Liver (tissue), 8 donors: ENCODE measurements at regions not wholly inside any gene's neighbourhood (a gene's known extent, or its start where the extent isn't known, plus 50 kb on each side); places are given as distances from the start of the nearest gene placed in this dataset.

ENCODE experiments used
- DNase-seq: peaks from one replicate; pipeline ENCODE4 v3.0.0-alpha.2; 2017; ENCODE audit warnings: low spot score
- H3K27ac ChIP-seq, 2 donors: one replicate each; pipeline ENCODE4 v1.7.0; 2013; ENCODE audit warnings: inconsistent platforms in 2 of 2, low read length in 2 of 2, control low read depth in 1 of 2, low read depth in 1 of 2, mild to moderate bottlenecking in 1 of 2
- H3K27me3 ChIP-seq, 4 donors: one replicate each; pipeline versions ENCODE4 v1.6.1 to v1.7.0; 2013; ENCODE audit warnings: low read length in 3 of 4, inconsistent platforms in 1 of 4, mild to moderate bottlenecking in 1 of 4, moderate library complexity in 1 of 4; ENCODE audit not compliant: control insufficient read depth in 4 of 4, insufficient read depth in 4 of 4
- H3K36me3 ChIP-seq, 4 donors: one replicate each; pipeline versions ENCODE4 v1.6.1 to v1.7.0; 2013; ENCODE audit warnings: low read length in 3 of 4, mild to moderate bottlenecking in 3 of 4, low read depth in 1 of 4, moderate library complexity in 1 of 4; ENCODE audit not compliant: control insufficient read depth in 4 of 4, insufficient read depth in 3 of 4
- H3K4me1 ChIP-seq, 4 donors: one replicate each; pipeline versions ENCODE4 v1.6.1 to v1.7.0; 2013; ENCODE audit warnings: low read length in 3 of 4, mild to moderate bottlenecking in 3 of 4, moderate library complexity in 1 of 4; ENCODE audit not compliant: control insufficient read depth in 4 of 4, insufficient read depth in 4 of 4
- H3K4me3 ChIP-seq, 3 donors: one replicate each; pipeline versions ENCODE4 v1.6.1 to v1.7.0; 2013; ENCODE audit warnings: low read length in 3 of 3, control low read depth in 1 of 3, low read depth in 1 of 3, mild to moderate bottlenecking in 1 of 3
- H3K9ac ChIP-seq, 2 donors: one replicate each; pipeline ENCODE4 v1.7.0; 2013; ENCODE audit warnings: low read length in 2 of 2, mild to moderate bottlenecking in 2 of 2, moderate library complexity in 2 of 2, control low read depth in 1 of 2, low read depth in 1 of 2
- H3K9me3 ChIP-seq, 4 donors: one replicate each; pipeline versions ENCODE4 v1.6.1 to v1.7.0; 2013; ENCODE audit warnings: low read length in 3 of 4; ENCODE audit not compliant: control insufficient read depth in 4 of 4
- CTCF ChIP-seq: fragments of 150-350 bp; IDR thresholded peaks from 2 replicates; pipeline ENCODE4 v1.5.1; 2017; ENCODE audit warnings: improper control_type of control experiment, low read depth, low read length; ENCODE audit not compliant: missing input control
- EGR1 ChIP-seq, 2 donors: IDR thresholded peaks; 2 replicates each; pipeline ENCODE4 v1.6.1; 2016 to 2018; ENCODE audit warnings: antibody characterized with exemption in 2 of 2, low read depth in 2 of 2
- FOXA2 ChIP-seq: IDR thresholded peaks from 2 replicates; pipeline ENCODE4 v1.6.1; 2016; ENCODE audit warnings: antibody characterized with exemption
- GABPA ChIP-seq, 2 donors: IDR thresholded peaks in 1 of 2; conservative IDR thresholded peaks in 1 of 2; 2 replicates each; pipeline ENCODE4 v1.6.1; 2016; ENCODE audit warnings: antibody characterized with exemption in 2 of 2, mild to moderate bottlenecking in 1 of 2, moderate library complexity in 1 of 2
- HNF4A ChIP-seq, 2 donors: conservative IDR thresholded peaks; 2 replicates each; pipeline ENCODE4 v1.6.1; 2016; ENCODE audit warnings: antibody characterized with exemption in 2 of 2, mild to moderate bottlenecking in 2 of 2
- HNF4G ChIP-seq: IDR thresholded peaks from 2 replicates; pipeline ENCODE4 v1.6.1; 2016; ENCODE audit warnings: antibody characterized with exemption
- JUND ChIP-seq, 2 donors: IDR thresholded peaks; 2 replicates each; pipeline ENCODE4 v1.6.1; 2016; ENCODE audit warnings: antibody characterized with exemption in 2 of 2
- NR2F2 ChIP-seq: IDR thresholded peaks from 2 replicates; pipeline ENCODE4 v1.6.1; 2016; ENCODE audit warnings: antibody characterized with exemption
- RAD21 ChIP-seq, 2 donors: IDR thresholded peaks; 2 replicates each; pipeline ENCODE4 v1.6.1; 2016; ENCODE audit warnings: antibody characterized with exemption in 2 of 2, mild to moderate bottlenecking in 2 of 2
- REST ChIP-seq: IDR thresholded peaks from 2 replicates; pipeline ENCODE4 v1.6.1; 2016; ENCODE audit warnings: antibody characterized with exemption, mild to moderate bottlenecking
- RXRA ChIP-seq, 2 donors: IDR thresholded peaks; 2 replicates each; pipeline ENCODE4 v1.6.1; 2017 to 2018; ENCODE audit warnings: antibody characterized with exemption in 2 of 2, mild to moderate bottlenecking in 1 of 2
- SP1 ChIP-seq: IDR thresholded peaks from 2 replicates; pipeline ENCODE4 v1.6.1; 2018; ENCODE audit warnings: antibody characterized with exemption, mild to moderate bottlenecking
- TAF1 ChIP-seq: conservative IDR thresholded peaks from 2 replicates; pipeline ENCODE4 v1.6.1; 2016; ENCODE audit warnings: antibody characterized with exemption, mild to moderate bottlenecking
- YY1 ChIP-seq: IDR thresholded peaks from 2 replicates; pipeline ENCODE4 v1.6.1; 2016; ENCODE audit warnings: antibody characterized with exemption, mild to moderate bottlenecking
- ZBTB33 ChIP-seq: IDR thresholded peaks from 2 replicates; pipeline ENCODE4 v1.6.1; 2016; ENCODE audit warnings: antibody characterized with exemption
- WGBS: extraction: QIAGEN DNeasy Blood & Tissue Kit; methylation state at CpG from one replicate; pipeline ENCODE4 v1.1.7; 2013; 5-methylcytosine and 5-hydroxymethylcytosine counted together
- TF ChIP-seq, protein P1 (sequence below): IDR thresholded peaks from 2 replicates; pipeline ENCODE4 v1.6.1; 2016; ENCODE audit warnings: antibody characterized with exemption
- TF ChIP-seq, protein P2 (sequence below): IDR thresholded peaks from 2 replicates; pipeline ENCODE4 v1.6.1; 2016; ENCODE audit warnings: antibody characterized with exemption
- donor health status: healthy.
- donor health status: healthy.
- donor health status: healthy.
- donor health status: healthy.
- donor health status: healthy.

- H3K36me3 ChIP-seq: no peaks in the 10 kb centered on the region
- DNase-seq: no peak
- no peak overlapping the region for H3K9ac ChIP-seq
- 44% methylated on average over 5 of the region's 5 CpGs for WGBS
- H3K27ac ChIP-seq: no peak overlapping the region
- no peak for TF ChIP-seq FOXA2
- no peak for TF ChIP-seq HNF4A (conservative IDR thresholded peaks at IDR 0.05)
- TF ChIP-seq, protein P1, sequence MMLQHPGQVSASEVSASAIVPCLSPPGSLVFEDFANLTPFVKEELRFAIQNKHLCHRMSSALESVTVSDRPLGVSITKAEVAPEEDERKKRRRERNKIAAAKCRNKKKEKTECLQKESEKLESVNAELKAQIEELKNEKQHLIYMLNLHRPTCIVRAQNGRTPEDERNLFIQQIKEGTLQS: no peak
- TF ChIP-seq YY1: no peak
- TF ChIP-seq RXRA (IDR thresholded peaks at IDR 0.05): no peak
- TF ChIP-seq SP1: no peak
- no peak for TF ChIP-seq GABPA (IDR thresholded peaks at IDR 0.05 in 1 of 2, conservative IDR thresholded peaks at IDR 0.05 in 1 of 2)
- no peak for TF ChIP-seq CTCF
- no peak for TF ChIP-seq REST
- no peak for TF ChIP-seq JUND (IDR thresholded peaks at IDR 0.05)
- TF ChIP-seq HNF4G: no peak
- H3K27me3 ChIP-seq: no peaks in the 10 kb centered on the region
- no peaks in the 10 kb centered on the region for H3K9me3 ChIP-seq
- H3K4me3 ChIP-seq: no peak overlapping the region
- H3K4me1 ChIP-seq: no peaks in the 10 kb centered on the region
Observed at GRCh38 chr2:21452263-21452662, 328.5 kb downstream of the TDRD15 start.

DNA sequence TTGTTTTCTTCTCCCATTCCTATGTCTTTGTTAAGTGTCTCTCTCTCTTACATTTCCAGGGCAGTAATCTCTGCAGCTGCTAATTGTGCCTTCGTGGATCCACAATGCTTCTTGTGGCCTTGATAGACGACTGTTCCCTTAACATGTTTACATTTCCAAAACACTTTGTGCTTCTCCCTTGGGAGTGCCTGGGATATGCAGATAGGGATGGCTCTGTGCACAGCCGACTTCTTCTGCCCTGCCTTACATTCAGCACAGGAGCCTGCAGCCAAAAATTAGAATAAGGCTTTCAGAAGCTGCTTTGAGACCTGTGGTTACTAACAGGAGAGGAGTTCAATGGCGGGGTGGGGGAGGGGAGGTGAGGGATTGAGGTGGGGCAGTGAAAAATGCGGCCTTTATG lies 328.9 kb downstream of the TDRD15 start:
- no peak for DNase-seq
- Histone ChIP-seq H3K36me3 (no peaks in the 10 kb centered on the region), H3K4me3 (no peak overlapping the region), H3K27ac (no peak overlapping the region), H3K9ac (no peak overlapping the region), H3K4me1 (no peaks in the 10 kb centered on the region), H3K27me3 (no peaks in the 10 kb centered on the region), H3K9me3 (no peaks in the 10 kb centered on the region)
- 33% methylated on average over 5 of the region's 5 CpGs for WGBS
- TF ChIP-seq RXRA (IDR thresholded peaks at IDR 0.05): no peak
- no peak for TF ChIP-seq ZBTB33
- no peak for TF ChIP-seq EGR1 (IDR thresholded peaks at IDR 0.05; ENCODE audit: low read depth in 2 of 2)
- TF ChIP-seq RAD21 (IDR thresholded peaks at IDR 0.05): no peak
- TF ChIP-seq HNF4G: no peak
- no peak for TF ChIP-seq JUND (IDR thresholded peaks at IDR 0.05)
- TF ChIP-seq FOXA2: no peak
- TF ChIP-seq HNF4A (conservative IDR thresholded peaks at IDR 0.05): no peak
- TF ChIP-seq REST: no peak
- TF ChIP-seq, protein P2, sequence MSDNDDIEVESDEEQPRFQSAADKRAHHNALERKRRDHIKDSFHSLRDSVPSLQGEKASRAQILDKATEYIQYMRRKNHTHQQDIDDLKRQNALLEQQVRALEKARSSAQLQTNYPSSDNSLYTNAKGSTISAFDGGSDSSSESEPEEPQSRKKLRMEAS: no peak
- no peak for TF ChIP-seq CTCF
- no peak for TF ChIP-seq TAF1
- no peak for TF ChIP-seq SP1
- no peak for TF ChIP-seq GABPA (IDR thresholded peaks at IDR 0.05 in 1 of 2, conservative IDR thresholded peaks at IDR 0.05 in 1 of 2)
- no peak for TF ChIP-seq NR2F2
